ENCODE measurements at regions not wholly inside any gene's neighbourhood (a gene's known extent, or its start where the extent isn't known, plus 50 kb on each side); places are given as distances from the start of the nearest gene placed in this dataset.

- Histone ChIP-seq H3K4me1 (ENCODE audit: insufficient read depth, low read length) (no peaks in the 10 kb centered on the region), H3K27me3 (ENCODE audit: control insufficient read depth in 1 of 2, insufficient read depth in 2 of 2, low read length in 2 of 2) (no peaks in the 10 kb centered on the region), H3K36me3 (ENCODE audit: insufficient read depth, low read length) (no peaks in the 10 kb centered on the region), H3K27ac (ENCODE audit: low read depth in 1 of 2, low read length in 2 of 2) (no peak overlapping the region), H3K4me3 (ENCODE audit: low read length) (no peak overlapping the region), H3K9me3 (ENCODE audit: control insufficient read depth in 1 of 2, insufficient read depth in 1 of 2, low read length in 2 of 2) (peaks cover 0 to 11% of the 10 kb centered on the region in 2 experiments)
- DNase-seq: no peak
- TF ChIP-seq, protein P1, sequence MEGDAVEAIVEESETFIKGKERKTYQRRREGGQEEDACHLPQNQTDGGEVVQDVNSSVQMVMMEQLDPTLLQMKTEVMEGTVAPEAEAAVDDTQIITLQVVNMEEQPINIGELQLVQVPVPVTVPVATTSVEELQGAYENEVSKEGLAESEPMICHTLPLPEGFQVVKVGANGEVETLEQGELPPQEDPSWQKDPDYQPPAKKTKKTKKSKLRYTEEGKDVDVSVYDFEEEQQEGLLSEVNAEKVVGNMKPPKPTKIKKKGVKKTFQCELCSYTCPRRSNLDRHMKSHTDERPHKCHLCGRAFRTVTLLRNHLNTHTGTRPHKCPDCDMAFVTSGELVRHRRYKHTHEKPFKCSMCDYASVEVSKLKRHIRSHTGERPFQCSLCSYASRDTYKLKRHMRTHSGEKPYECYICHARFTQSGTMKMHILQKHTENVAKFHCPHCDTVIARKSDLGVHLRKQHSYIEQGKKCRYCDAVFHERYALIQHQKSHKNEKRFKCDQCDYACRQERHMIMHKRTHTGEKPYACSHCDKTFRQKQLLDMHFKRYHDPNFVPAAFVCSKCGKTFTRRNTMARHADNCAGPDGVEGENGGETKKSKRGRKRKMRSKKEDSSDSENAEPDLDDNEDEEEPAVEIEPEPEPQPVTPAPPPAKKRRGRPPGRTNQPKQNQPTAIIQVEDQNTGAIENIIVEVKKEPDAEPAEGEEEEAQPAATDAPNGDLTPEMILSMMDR (IDR thresholded peaks at IDR 0.05): no peak
- ChIA-PET CTCF (no interaction called here), POLR2A (no interaction called here)
- no peaks in the 10 kb centered on the region for H3K27me3 Mint-ChIP-seq
- intact Hi-C loops (cut with DNase I, micrococcal nuclease): no loop called here
- H3K9me3 Mint-ChIP-seq: peaks cover 8% of the 10 kb centered on the region
- H3K27ac Mint-ChIP-seq: no peak overlapping the region
- ATAC-seq (ENCODE audit: poor library complexity): no peak
- no peaks in the 10 kb centered on the region for H3K36me3 Mint-ChIP-seq (ENCODE audit: low read depth)
- no peaks in the 10 kb centered on the region for H3K4me1 Mint-ChIP-seq (ENCODE audit: low read depth)
- H3K4me3 Mint-ChIP-seq: no peak overlapping the region
Observed at GRCh38 chr5:28399211-28399610, 1360.8 kb upstream of the CDH9 start.

DNA sequence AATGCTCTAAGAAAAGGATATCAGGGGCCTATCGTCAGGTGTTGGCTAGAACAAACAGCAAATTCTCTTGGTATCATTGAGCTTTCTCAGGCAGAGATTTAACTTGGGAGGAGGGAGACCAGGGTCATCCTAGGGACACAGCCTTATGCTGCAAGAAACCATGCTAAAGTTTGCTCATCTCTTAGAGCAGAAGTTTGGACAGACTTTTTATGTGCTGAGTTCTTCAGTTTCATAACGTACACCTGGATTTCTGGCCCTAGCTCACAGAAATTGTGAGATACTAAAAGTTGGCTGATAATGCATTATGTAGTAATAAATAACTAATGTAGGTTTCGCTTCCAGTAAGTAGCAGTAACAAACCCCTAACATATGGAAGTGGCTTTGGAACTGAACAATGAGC, 1359.8 kb upstream of the CDH9 start:
- peaks cover 0 to 6% of the 10 kb centered on the region in 2 experiments for H3K9me3 ChIP-seq (ENCODE audit: control insufficient read depth in 1 of 2, insufficient read depth in 1 of 2, low read length in 2 of 2)

DNA sequence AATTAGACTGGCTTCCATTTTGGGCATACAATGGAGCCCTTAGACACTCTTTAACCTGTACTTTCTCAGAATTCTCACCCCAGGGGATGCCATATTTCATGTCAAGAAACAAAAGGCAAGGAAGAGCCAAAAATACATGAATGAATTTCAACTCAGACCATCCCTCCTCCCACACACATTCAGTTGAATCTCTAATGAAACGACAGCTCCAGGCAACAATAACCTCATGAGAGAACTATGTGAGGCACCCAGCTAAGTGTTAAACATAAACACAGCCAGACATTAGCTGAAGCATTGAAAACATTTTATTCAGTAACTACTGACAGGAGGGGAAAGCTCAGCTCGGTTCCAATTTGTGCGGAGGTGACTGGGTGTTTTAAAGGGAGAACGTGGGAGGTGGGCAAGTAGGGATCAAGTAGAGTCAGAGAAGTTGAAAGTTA, 1359.1 kb upstream of the CDH9 start:
- Histone ChIP-seq H3K4me1 (ENCODE audit: insufficient read depth, low read length) (no peaks in the 10 kb centered on the region), H3K36me3 (ENCODE audit: insufficient read depth, low read length) (no peaks in the 10 kb centered on the region), H3K4me3 (ENCODE audit: low read length) (no peak overlapping the region), H3K9me3 (ENCODE audit: control insufficient read depth in 1 of 2, insufficient read depth in 1 of 2, low read length in 2 of 2) (peaks cover 0 to 6% of the 10 kb centered on the region in 2 experiments), H3K27ac (ENCODE audit: low read depth in 1 of 2, low read length in 2 of 2) (no peak overlapping the region), H3K27me3 (ENCODE audit: control insufficient read depth in 1 of 2, insufficient read depth in 2 of 2, low read length in 2 of 2) (no peaks in the 10 kb centered on the region)
- peaks cover 5% of the 10 kb centered on the region for H3K9me3 Mint-ChIP-seq
- intact Hi-C loops (cut with DNase I, micrococcal nuclease): no loop called here
- H3K36me3 Mint-ChIP-seq (ENCODE audit: low read depth): no peaks in the 10 kb centered on the region
- DNase-seq: no peak
- H3K27me3 Mint-ChIP-seq: no peaks in the 10 kb centered on the region
- no peak overlapping the region for H3K27ac Mint-ChIP-seq
- TF ChIP-seq, protein P1 (IDR thresholded peaks at IDR 0.05): no peak
- no peaks in the 10 kb centered on the region for H3K4me1 Mint-ChIP-seq (ENCODE audit: low read depth)
- ATAC-seq (ENCODE audit: poor library complexity): no peak
- H3K4me3 Mint-ChIP-seq: no peak overlapping the region
- ChIA-PET CTCF (no interaction called here), POLR2A (no interaction called here)

More for the DNA sequence above, 1359.8 kb upstream of the CDH9 start:
- H3K4me3 Mint-ChIP-seq: no peak overlapping the region
- CTCF ChIA-PET: no interaction called here
- peaks cover 8% of the 10 kb centered on the region for H3K9me3 Mint-ChIP-seq
- Histone ChIP-seq H3K4me1 (ENCODE audit: insufficient read depth, low read length) (no peaks in the 10 kb centered on the region), H3K27ac (ENCODE audit: low read depth in 1 of 2, low read length in 2 of 2) (no peak overlapping the region), H3K36me3 (ENCODE audit: insufficient read depth, low read length) (no peaks in the 10 kb centered on the region), H3K27me3 (ENCODE audit: control insufficient read depth in 1 of 2, insufficient read depth in 2 of 2, low read length in 2 of 2) (no peaks in the 10 kb centered on the region), H3K4me3 (ENCODE audit: low read length) (no peak overlapping the region)
- POLR2A ChIA-PET: no interaction called here
- no peaks in the 10 kb centered on the region for H3K4me1 Mint-ChIP-seq (ENCODE audit: low read depth)
- H3K27me3 Mint-ChIP-seq: no peaks in the 10 kb centered on the region
- H3K36me3 Mint-ChIP-seq (ENCODE audit: low read depth): no peaks in the 10 kb centered on the region
- intact Hi-C loops (cut with DNase I, micrococcal nuclease): no loop called here
- H3K27ac Mint-ChIP-seq: no peak overlapping the region
- TF ChIP-seq, protein P1 (IDR thresholded peaks at IDR 0.05): no peak
- no peak for ATAC-seq (ENCODE audit: poor library complexity)
- DNase-seq: no peak

Measured in CD4-positive, alpha-beta T cell (primary cell).